Activated T-cell treated with anti-CD3 and anti-CD28 coated beads, Interleukin-2, amount 50 U/mL, for 4 hours (primary cell): ENCODE measurements at regions not wholly inside any gene's neighbourhood (a gene's known extent, or its start where the extent isn't known, plus 50 kb on each side); places are given as distances from the start of the nearest gene placed in this dataset.

Experiments used
- ATAC-seq, 2 donors: fragments of 200-7000 bp; cut with Tn5 transposase; one replicate each; pipeline ENCODE4 v1.10.0; 2021
- DNase-seq: peaks from one replicate; pipeline ENCODE4 v3.0.0-alpha.2; 2020
- H3K27me3 Mint-ChIP-seq: one replicate; pipeline ENCODE4 v1.8.0; 2021; ENCODE audit warnings: low read depth, mixed read lengths
- H3K36me3 Mint-ChIP-seq: one replicate; pipeline ENCODE4 v1.8.0; 2022; ENCODE audit warnings: mixed read lengths; ENCODE audit not compliant: insufficient read depth
- H3K4me1 Mint-ChIP-seq: one replicate; pipeline ENCODE4 v1.8.0; 2021; ENCODE audit warnings: low read depth, mixed read lengths
- H3K4me3 Mint-ChIP-seq: one replicate; pipeline ENCODE4 v1.8.0; 2021; ENCODE audit warnings: mild to moderate bottlenecking, moderate library complexity, mixed read lengths
- H3K9me3 Mint-ChIP-seq: one replicate; pipeline ENCODE4 v1.8.0; 2021; ENCODE audit warnings: mixed read lengths

DNA sequence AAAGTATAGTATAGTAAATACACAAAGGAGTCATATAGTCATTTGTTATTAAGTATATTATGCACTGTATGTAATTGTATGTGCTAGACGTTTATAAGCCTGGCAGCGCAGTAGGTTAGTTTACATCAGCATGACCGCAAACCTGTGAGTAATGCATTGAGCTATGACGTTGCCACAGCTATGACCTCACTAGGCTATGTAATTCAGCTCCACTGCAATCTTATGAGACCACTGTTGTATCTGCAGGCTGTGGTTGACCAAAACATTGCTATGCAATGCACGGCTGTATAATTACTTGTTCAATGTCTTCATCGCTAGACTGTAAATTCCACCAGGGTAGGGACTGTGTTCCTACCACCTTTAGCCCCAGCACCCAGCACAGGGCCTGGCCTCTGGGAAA lies 53.2 kb upstream of the VASH1 start:
- Mint-ChIP-seq H3K4me3 (no peak overlapping the region), H3K27me3 (peaks cover 15% of the 10 kb centered on the region), H3K4me1 (no peaks in the 10 kb centered on the region), H3K9me3 (no peaks in the 10 kb centered on the region), H3K36me3 (no peaks in the 10 kb centered on the region)
- no peak for DNase-seq
- ATAC-seq = no peak

- peaks cover 17% of the 10 kb centered on the region for H3K27me3 Mint-ChIP-seq
- no peaks in the 10 kb centered on the region for H3K9me3 Mint-ChIP-seq
- no peaks in the 10 kb centered on the region for H3K36me3 Mint-ChIP-seq
- DNase-seq = no peak
- no peaks in the 10 kb centered on the region for H3K4me1 Mint-ChIP-seq
- ATAC-seq = no peak
- no peak overlapping the region for H3K4me3 Mint-ChIP-seq
Observed at GRCh38 chr14:76708771-76709170, 52.5 kb upstream of the VASH1 start.

DNA sequence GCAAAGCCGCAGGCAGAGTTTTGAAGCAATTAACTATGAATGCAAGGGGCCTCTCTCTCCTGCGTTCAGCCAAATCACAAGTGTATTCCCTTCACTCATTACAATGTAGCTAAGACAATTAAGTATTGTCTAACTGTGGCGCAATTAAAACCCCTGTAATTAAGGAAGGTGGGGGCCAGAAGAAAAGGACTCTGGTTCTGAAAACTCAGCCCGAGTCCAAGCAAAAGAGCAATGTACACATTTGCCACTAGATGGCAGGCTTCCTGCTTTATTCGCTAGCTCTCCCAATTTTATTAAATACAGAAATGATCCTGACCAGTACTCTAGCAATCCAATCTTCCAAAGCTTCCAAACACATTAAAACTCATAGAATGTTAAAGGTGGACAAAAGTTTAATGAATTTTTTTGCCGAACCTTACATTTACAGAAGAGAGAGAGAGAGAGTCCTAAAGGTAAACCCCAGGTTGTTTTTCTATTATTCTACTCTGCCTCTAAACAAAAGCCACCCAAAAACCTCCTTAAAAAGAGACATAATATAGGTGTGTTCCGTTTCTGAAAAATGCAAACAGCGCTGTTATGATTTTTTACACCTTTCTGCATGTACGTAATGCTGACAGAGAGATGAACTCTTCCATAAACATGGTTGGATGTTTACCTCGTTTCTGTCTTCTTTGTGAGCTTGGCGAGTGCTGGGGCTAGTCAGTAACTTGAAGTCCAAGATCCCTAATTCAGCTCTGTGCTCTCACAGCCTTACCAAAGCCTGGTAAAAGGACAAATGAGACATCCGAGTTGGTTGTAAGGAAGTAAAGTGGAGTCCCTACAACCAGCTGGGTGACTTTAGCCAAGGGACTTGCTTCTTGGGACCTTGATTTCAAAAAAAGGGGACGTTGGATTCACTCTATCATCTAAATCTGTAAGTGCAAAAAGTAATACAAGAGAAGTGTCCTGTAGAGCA lies 50.9 kb upstream of the VASH1 start:
- Mint-ChIP-seq H3K36me3 (no peaks in the 10 kb centered on the region), H3K27me3 (peaks cover 14% of the 10 kb centered on the region), H3K4me1 (no peaks in the 10 kb centered on the region), H3K9me3 (no peaks in the 10 kb centered on the region), H3K4me3 (no peak overlapping the region)
- peak; percentile 9 for DNase-seq
- no peak for ATAC-seq
